K562 (cell line): ENCODE measurements at regions not wholly inside any gene's neighbourhood (a gene's known extent, or its start where the extent isn't known, plus 50 kb on each side); places are given as distances from the start of the nearest gene placed in this dataset.

Source experiments
- ATAC-seq: fragments of 200-7000 bp; cut with Tn5 transposase; 3 replicates; pipeline ENCODE4 v1.9.1; 2020; ENCODE audit warnings: moderate library complexity
- BruUV-seq: library from RNA; stranded (reverse); fragments of 400-500 nt; replicated peaks from 2 replicates; lab custom pipeline; 2021; lab: Mats Ljungman, UMichigan
- CTCF ChIA-PET: fragments of 300-600 bp; formaldehyde crosslinking; extraction: SDS; loops from one replicate; lab custom pipeline; 2021; ENCODE audit warnings: low intra/inter-chr PET ratio; lab: Yijun Ruan, JAX
- POLR2A ChIA-PET: fragments of 300-600, 350-650 bp; sonication (Branson Sonifier 250); formaldehyde crosslinking; extraction: SDS; loops from one replicate; lab custom pipeline; 2021; ENCODE audit warnings: antibody characterized with exemption, inconsistent platforms; lab: Yijun Ruan, JAX
- DNase-seq, 4 experiments: peaks; one replicate each; pipeline versions ENCODE4 v3.0.0 to v3.0.0-alpha.2; 2011 to 2018; ENCODE audit warnings: low spot score in 3 of 4, mixed read lengths in 3 of 4; ENCODE audit errors: extremely low read depth in 1 of 4
- FAIRE-seq: peaks from 2 replicates; lab custom pipeline; 2011; peaks lifted over from hg19 to GRCh38; lab: Jason Lieb, UNC
- H2AFZ ChIP-seq: 2 replicates; pipeline ENCODE4 v1.6.0; 2011; ENCODE audit warnings: low read depth, low read length, control low read depth, inconsistent platforms
- H3K27ac ChIP-seq: fragments of 200-600 bp; 3 replicates; pipeline ENCODE4 v1.8.0; 2011; ENCODE audit warnings: low read depth, mild to moderate bottlenecking, control low read depth, inconsistent platforms, low read length, moderate library complexity, mixed read lengths; ENCODE audit errors: extremely low read depth
- H3K27me3 ChIP-seq, 2 experiments: fragments of 300-600 bp in 1 of 2; 2 replicates in 1 of 2; 3 replicates in 1 of 2; pipeline versions ENCODE4 v1.6.0 to v1.8.0; 2011; ENCODE audit warnings: inconsistent platforms in 2 of 2, low read length in 2 of 2, mild to moderate bottlenecking in 1 of 2, mixed read lengths in 1 of 2, moderate library complexity in 1 of 2; ENCODE audit not compliant: control insufficient read depth in 2 of 2, insufficient read depth in 2 of 2
- H3K36me3 ChIP-seq: fragments of 300-600 bp; 3 replicates; pipeline ENCODE4 v1.8.0; 2011; ENCODE audit warnings: mild to moderate bottlenecking, low read length, inconsistent platforms; ENCODE audit not compliant: control insufficient read depth, insufficient read depth
- H3K4me1 ChIP-seq, 2 experiments: fragments of 200-600 bp in 1 of 2; replicated peaks in 1 of 2; 2 replicates in 1 of 2; 3 replicates in 1 of 2; pipeline versions ENCODE4 v1.5.1 to v1.8.0; 2011; ENCODE audit warnings: inconsistent platforms in 2 of 2, low read length in 2 of 2, mild to moderate bottlenecking in 1 of 2, mixed read lengths in 1 of 2, moderate library complexity in 1 of 2; ENCODE audit not compliant: control insufficient read depth in 2 of 2, insufficient read depth in 2 of 2
- H3K4me2 ChIP-seq: 2 replicates; pipeline ENCODE4 v1.6.1; 2011; ENCODE audit warnings: low read length, control low read depth, inconsistent platforms, mixed read lengths; ENCODE audit not compliant: insufficient read depth
- H3K4me3 ChIP-seq: fragments of 200-600 bp; sonication (generic), shearing (Covaris generic); 2 replicates; pipeline ENCODE4 v1.5.1; 2016; ENCODE audit warnings: control low read depth, inconsistent platforms
- H3K79me2 ChIP-seq: fragments of 200-600 bp; 3 replicates; pipeline ENCODE4 v1.8.0; 2011; ENCODE audit warnings: low read length, inconsistent platforms; ENCODE audit not compliant: control insufficient read depth, insufficient read depth
- H3K9ac ChIP-seq, 2 experiments: 2 replicates each; pipeline versions ENCODE4 v1.6.0 to v1.6.1; 2011; ENCODE audit warnings: low read depth in 2 of 2, low read length in 2 of 2, control low read depth in 1 of 2, inconsistent platforms in 1 of 2, mild to moderate bottlenecking in 1 of 2, mixed read lengths in 1 of 2; ENCODE audit not compliant: insufficient read depth in 1 of 2
- H3K9me1 ChIP-seq: one replicate; pipeline ENCODE4 v1.6.0; 2011; ENCODE audit warnings: inconsistent platforms, mild to moderate bottlenecking, low read length, moderate library complexity; ENCODE audit not compliant: control insufficient read depth, insufficient read depth
- H3K9me3 ChIP-seq: replicated peaks from 2 replicates; pipeline ENCODE4 v1.5.1; 2011; ENCODE audit warnings: low read depth, low read length, inconsistent platforms; ENCODE audit not compliant: control insufficient read depth, insufficient read depth
- H4K20me1 ChIP-seq: replicated peaks from 2 replicates; pipeline ENCODE4 v1.6.1; 2011; ENCODE audit warnings: low read length, inconsistent platforms, mixed read lengths; ENCODE audit not compliant: control insufficient read depth, insufficient read depth
- GTF2A2 ChIP-seq: IDR thresholded peaks from 2 replicates; pipeline ENCODE4 v1.6.1; 2016; ENCODE audit warnings: mild to moderate bottlenecking, missing genetic modification characterization, missing compliant biosample characterization
- MAFF ChIP-seq: IDR thresholded peaks from 2 replicates; pipeline ENCODE4 v1.6.1; 2012; ENCODE audit warnings: low read length, improper control_type of control experiment
- NCOA4 ChIP-seq: fragments of 450-650 bp; IDR thresholded peaks from 2 replicates; pipeline ENCODE4 v1.6.1; 2018; ENCODE audit warnings: mild to moderate bottlenecking; ENCODE audit not compliant: partially characterized antibody
- TCFL5 ChIP-seq: fragments of 250-450 bp; sonication (Bioruptor Pico); conservative IDR thresholded peaks from 2 replicates; pipeline ENCODE4 v1.6.1; 2021; ENCODE audit warnings: mild to moderate bottlenecking, moderate library complexity, matching md5 sums
- THRAP3 ChIP-seq: fragments of 450-650 bp; IDR thresholded peaks from 2 replicates; pipeline ENCODE4 v1.6.1; 2016; ENCODE audit warnings: mild to moderate bottlenecking, inconsistent platforms, borderline replicate concordance
- WHSC1 ChIP-seq: IDR thresholded peaks from one replicate; pipeline ENCODE4 v1.6.1; 2012; ENCODE audit warnings: low read length, control low read depth, inconsistent platforms
- XRCC3 ChIP-seq: fragments of 450-650 bp; IDR thresholded peaks from 2 replicates; pipeline ENCODE4 v1.6.1; 2017; ENCODE audit warnings: mild to moderate bottlenecking, moderate library complexity
- ZBTB17 ChIP-seq: fragments of 450-650 bp; formaldehyde crosslinking; IDR thresholded peaks from 2 replicates; pipeline ENCODE4 v1.4.0; 2020; ENCODE audit warnings: mild to moderate bottlenecking
- ZBTB7A ChIP-seq: IDR thresholded peaks from 2 replicates; pipeline ENCODE4 v1.6.1; 2011; ENCODE audit warnings: low read depth, mild to moderate bottlenecking, low read length, moderate library complexity, borderline replicate concordance; ENCODE audit not compliant: control insufficient read depth
- ZNF134 ChIP-seq: fragments of 250-450 bp; sonication (Bioruptor Pico); conservative IDR thresholded peaks from 2 replicates; pipeline ENCODE4 v1.4.0; 2020
- WGBS: fragments of 100-300 bp; shearing (Covaris generic); methylation state at CpG from one replicate; pipeline ENCODE4 v1.1.6; 2016; ENCODE audit warnings: low coverage, mixed read lengths; ENCODE audit not compliant: insufficient coverage; ENCODE audit errors: missing lambda C conversion rate; 5-methylcytosine and 5-hydroxymethylcytosine counted together
- in situ Hi-C: fragments of 300-500 bp; cut with MboI; formaldehyde crosslinking; loops from 4 replicates; pipeline ENCODE4 v1.15.0; 2018; ENCODE audit warnings: inconsistent platforms, mixed read lengths
- intact Hi-C: fragments of 100-400 bp; cut with micrococcal nuclease; formaldehyde crosslinking; loops from 2 replicates; pipeline ENCODE4 v1.14.2; 2022
- TF ChIP-seq, protein P1 (sequence below): fragments of 250-450 bp; sonication (Bioruptor Pico); IDR thresholded peaks from 2 replicates; pipeline ENCODE4 v1.8.0; 2021; ENCODE audit warnings: borderline replicate concordance, mild to moderate bottlenecking, moderate library complexity; ENCODE audit not compliant: poor library complexity, severe bottlenecking
- TF ChIP-seq, protein P2 (sequence below): IDR thresholded peaks from 3 replicates; pipeline ENCODE4 v1.6.1; 2011; ENCODE audit warnings: borderline replicate concordance, mild to moderate bottlenecking, moderate library complexity; ENCODE audit not compliant: insufficient read length; ENCODE audit errors: extremely low read depth
- TF ChIP-seq, protein P3 (sequence below), 2 experiments: fragments of 450-650 bp; conservative IDR thresholded peaks; 2 replicates each; pipeline ENCODE4 v1.6.1; 2017; ENCODE audit warnings: mild to moderate bottlenecking in 2 of 2, moderate library complexity in 2 of 2

DNA sequence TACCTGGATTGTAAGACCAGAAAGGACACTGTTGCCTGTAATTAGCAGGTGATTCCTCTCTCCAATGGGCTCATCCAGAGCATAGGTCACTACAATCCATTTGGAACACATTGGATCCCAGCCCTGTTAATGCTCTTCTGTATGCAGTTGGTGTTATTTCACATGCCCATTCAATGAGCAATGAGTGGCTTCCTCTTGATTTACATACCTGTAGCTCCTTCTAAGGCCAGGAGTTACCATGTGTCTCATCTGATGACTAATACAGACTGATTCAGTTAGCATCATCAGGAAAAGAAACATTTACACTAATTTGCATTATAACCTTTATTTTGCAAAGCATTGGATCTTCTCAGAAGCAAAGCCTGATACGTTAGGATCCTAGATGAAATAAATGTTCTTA, 83.1 kb upstream of the NPVF start:
- no peak for FAIRE-seq
- 0% methylated on average over 1 of the region's 1 CpG for WGBS

More for the DNA sequence above, 83.1 kb upstream of the NPVF start:
- Histone ChIP-seq H3K27me3 (peaks cover 0 to 11% of the 10 kb centered on the region in 2 experiments; a peak in 2 of 5 replicates), H3K9me1 (no peaks in the 10 kb centered on the region), H4K20me1 (no peaks in the 10 kb centered on the region), H3K9ac (no peak overlapping the region), H3K4me2 (no peak overlapping the region), H3K36me3 (no peaks in the 10 kb centered on the region), H3K79me2 (no peaks in the 10 kb centered on the region), H2AFZ (no peak overlapping the region), H3K4me3 (no peak overlapping the region), H3K27ac (no peak overlapping the region), H3K4me1 (no peaks in the 10 kb centered on the region), H3K9me3 (no peaks in the 10 kb centered on the region)
- intact Hi-C loops (no loop called here), in situ Hi-C loops (no loop called here)
- no peak for TF ChIP-seq NCOA4
- TF ChIP-seq TCFL5 (CRISPR knock-in tag) = no peak
- TF ChIP-seq ZNF134 (CRISPR knock-in tag) = no peak
- TF ChIP-seq ZBTB7A = no peak
- TF ChIP-seq THRAP3 = no peak
- TF ChIP-seq, protein P1, sequence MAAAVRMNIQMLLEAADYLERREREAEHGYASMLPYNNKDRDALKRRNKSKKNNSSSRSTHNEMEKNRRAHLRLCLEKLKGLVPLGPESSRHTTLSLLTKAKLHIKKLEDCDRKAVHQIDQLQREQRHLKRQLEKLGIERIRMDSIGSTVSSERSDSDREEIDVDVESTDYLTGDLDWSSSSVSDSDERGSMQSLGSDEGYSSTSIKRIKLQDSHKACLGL (CRISPR knock-in tag) = no peak
- no peak for TF ChIP-seq WHSC1
- TF ChIP-seq ZBTB17 = no peak
- no peak for TF ChIP-seq XRCC3
- TF ChIP-seq, protein P2, sequence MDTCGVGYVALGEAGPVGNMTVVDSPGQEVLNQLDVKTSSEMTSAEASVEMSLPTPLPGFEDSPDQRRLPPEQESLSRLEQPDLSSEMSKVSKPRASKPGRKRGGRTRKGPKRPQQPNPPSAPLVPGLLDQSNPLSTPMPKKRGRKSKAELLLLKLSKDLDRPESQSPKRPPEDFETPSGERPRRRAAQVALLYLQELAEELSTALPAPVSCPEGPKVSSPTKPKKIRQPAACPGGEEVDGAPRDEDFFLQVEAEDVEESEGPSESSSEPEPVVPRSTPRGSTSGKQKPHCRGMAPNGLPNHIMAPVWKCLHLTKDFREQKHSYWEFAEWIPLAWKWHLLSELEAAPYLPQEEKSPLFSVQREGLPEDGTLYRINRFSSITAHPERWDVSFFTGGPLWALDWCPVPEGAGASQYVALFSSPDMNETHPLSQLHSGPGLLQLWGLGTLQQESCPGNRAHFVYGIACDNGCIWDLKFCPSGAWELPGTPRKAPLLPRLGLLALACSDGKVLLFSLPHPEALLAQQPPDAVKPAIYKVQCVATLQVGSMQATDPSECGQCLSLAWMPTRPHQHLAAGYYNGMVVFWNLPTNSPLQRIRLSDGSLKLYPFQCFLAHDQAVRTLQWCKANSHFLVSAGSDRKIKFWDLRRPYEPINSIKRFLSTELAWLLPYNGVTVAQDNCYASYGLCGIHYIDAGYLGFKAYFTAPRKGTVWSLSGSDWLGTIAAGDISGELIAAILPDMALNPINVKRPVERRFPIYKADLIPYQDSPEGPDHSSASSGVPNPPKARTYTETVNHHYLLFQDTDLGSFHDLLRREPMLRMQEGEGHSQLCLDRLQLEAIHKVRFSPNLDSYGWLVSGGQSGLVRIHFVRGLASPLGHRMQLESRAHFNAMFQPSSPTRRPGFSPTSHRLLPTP = no peak
- TF ChIP-seq GTF2A2 (tag) = no peak
- TF ChIP-seq, protein P3, sequence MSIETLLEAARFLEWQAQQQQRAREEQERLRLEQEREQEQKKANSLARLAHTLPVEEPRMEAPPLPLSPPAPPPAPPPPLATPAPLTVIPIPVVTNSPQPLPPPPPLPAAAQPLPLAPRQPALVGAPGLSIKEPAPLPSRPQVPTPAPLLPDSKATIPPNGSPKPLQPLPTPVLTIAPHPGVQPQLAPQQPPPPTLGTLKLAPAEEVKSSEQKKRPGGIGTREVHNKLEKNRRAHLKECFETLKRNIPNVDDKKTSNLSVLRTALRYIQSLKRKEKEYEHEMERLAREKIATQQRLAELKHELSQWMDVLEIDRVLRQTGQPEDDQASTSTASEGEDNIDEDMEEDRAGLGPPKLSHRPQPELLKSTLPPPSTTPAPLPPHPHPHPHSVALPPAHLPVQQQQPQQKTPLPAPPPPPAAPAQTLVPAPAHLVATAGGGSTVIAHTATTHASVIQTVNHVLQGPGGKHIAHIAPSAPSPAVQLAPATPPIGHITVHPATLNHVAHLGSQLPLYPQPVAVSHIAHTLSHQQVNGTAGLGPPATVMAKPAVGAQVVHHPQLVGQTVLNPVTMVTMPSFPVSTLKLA (conservative IDR thresholded peaks at IDR 0.05) = no peak
- TF ChIP-seq MAFF = no peak
- ChIA-PET POLR2A (no interaction called here), CTCF (no interaction called here)
- DNase-seq (no peak), ATAC-seq (no peak)
- no TSS peak for BruUV-seq
